ENCODE measurements at regions not wholly inside any gene's neighbourhood (a gene's known extent, or its start where the extent isn't known, plus 50 kb on each side); places are given as distances from the start of the nearest gene placed in this dataset.

- TF ChIP-seq MGA (IDR thresholded peaks at IDR 0.05): no peak
- no peak for TF ChIP-seq TSHZ1 (CRISPR knock-in tag; IDR thresholded peaks at IDR 0.05)
- TF ChIP-seq HBP1 (CRISPR knock-in tag; IDR thresholded peaks at IDR 0.05): no peak
- TF ChIP-seq USF1 (CRISPR knock-in tag; IDR thresholded peaks at IDR 0.05): no peak
- TF ChIP-seq ARID1B (IDR thresholded peaks at IDR 0.05): no peak
- no peak for TF ChIP-seq CBX2 (IDR thresholded peaks at IDR 0.05; ENCODE audit: insufficient read depth, low read length, poor library complexity, severe bottlenecking)
These were observed 383.0 kb upstream of the PTBP2 start (continued) for GRCh38 chr1:96338622-96339021.
